OCI-LY3 (cell line): ENCODE measurements at regions not wholly inside any gene's neighbourhood (a gene's known extent, or its start where the extent isn't known, plus 50 kb on each side); places are given as distances from the start of the nearest gene placed in this dataset.

Experiments
- H2AFZ ChIP-seq: fragments of 200-600, 300-600 bp; shearing (Covaris generic); 2 replicates; pipeline ENCODE4 v1.6.0; 2014; ENCODE audit warnings: antibody characterized with exemption, low read depth, low read length
- H3K27ac ChIP-seq: fragments of 200-600, 300-600 bp; sonication (generic); 2 replicates; pipeline ENCODE4 v1.5.1; 2014; ENCODE audit warnings: mild to moderate bottlenecking, low read length, moderate library complexity, mixed read lengths
- H3K27me3 ChIP-seq: fragments of 200-600, 300-600 bp; sonication (generic); 2 replicates; pipeline ENCODE4 v1.6.1; 2014; ENCODE audit warnings: low read depth, low read length, mixed read lengths
- H3K36me3 ChIP-seq: fragments of 200-600, 300-600 bp; sonication (generic); replicated peaks from 2 replicates; pipeline ENCODE3; 2014; ENCODE audit warnings: low read depth, low read length, mixed read lengths
- H3K4me1 ChIP-seq: fragments of 300-600, 200-600 bp; sonication (generic); 2 replicates; pipeline ENCODE4 v1.6.1; 2014; ENCODE audit warnings: low read length, mixed read lengths
- H3K4me2 ChIP-seq: fragments of 200-600, 300-600 bp; sonication (generic); 2 replicates; pipeline ENCODE4 v1.6.1; 2014; ENCODE audit warnings: low read length, mixed read lengths
- H3K4me3 ChIP-seq: fragments of 300-600, 200-600 bp; sonication (generic); 2 replicates; pipeline ENCODE4 v1.5.1; 2014; ENCODE audit warnings: antibody characterized with exemption, mild to moderate bottlenecking, low read length, moderate library complexity
- H3K79me2 ChIP-seq: fragments of 300-600, 200-600 bp; shearing (Covaris generic); 2 replicates; pipeline ENCODE4 v1.6.1; 2014; ENCODE audit warnings: mild to moderate bottlenecking, low read length, mixed read lengths
- H3K9ac ChIP-seq: fragments of 300-600, 200-600 bp; shearing (Covaris generic); 2 replicates; pipeline ENCODE4 v1.6.0; 2014; ENCODE audit warnings: mild to moderate bottlenecking, low read length, moderate library complexity
- H3K9me3 ChIP-seq: fragments of 200-600, 300-600 bp; shearing (Covaris generic); 2 replicates; pipeline ENCODE4 v1.6.1; 2014; ENCODE audit warnings: low read length, mixed read lengths; ENCODE audit not compliant: insufficient read depth
- H4K20me1 ChIP-seq: fragments of 200-600, 300-600 bp; sonication (generic); 2 replicates; pipeline ENCODE4 v1.6.1; 2016; ENCODE audit warnings: low read length, mixed read lengths; ENCODE audit not compliant: insufficient read depth
- CTCF ChIP-seq: fragments of 200-600, 300-600 bp; sonication (generic); IDR thresholded peaks from 2 replicates; pipeline ENCODE4 v1.5.1; 2014; ENCODE audit warnings: antibody characterized with exemption, low read length, low read depth
- EZH2phosphoT487 ChIP-seq: fragments of 200-600 bp; shearing (Covaris generic); IDR thresholded peaks from 2 replicates; pipeline ENCODE4 v1.6.1; 2018; ENCODE audit warnings: antibody characterized with exemption, mixed run types, low read depth

DNA sequence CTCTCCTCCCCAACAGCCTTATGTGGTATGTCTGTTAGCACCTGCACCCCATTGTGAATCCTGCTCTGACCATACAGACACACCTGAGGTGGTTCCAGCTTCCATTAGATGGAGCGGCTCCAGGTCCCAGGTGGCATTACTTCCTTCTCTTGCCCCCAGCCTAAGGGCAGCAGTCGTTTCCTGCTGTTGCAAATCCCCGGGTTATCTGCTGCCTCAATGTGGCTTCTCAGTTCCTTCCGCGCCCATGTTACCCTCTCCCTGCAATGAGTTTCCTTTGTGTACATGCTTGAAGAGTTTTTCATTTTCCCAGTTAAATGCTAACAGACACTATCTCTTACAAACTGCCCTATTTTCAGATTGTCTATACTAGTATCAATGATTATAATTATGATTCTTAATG, 62.8 kb upstream of the PRKCQ start:
- Histone ChIP-seq H2AFZ (no peak overlapping the region), H3K9me3 (no peaks in the 10 kb centered on the region), H3K27ac (no peak overlapping the region), H3K4me3 (no peak overlapping the region), H3K4me2 (no peak overlapping the region), H3K79me2 (no peaks in the 10 kb centered on the region), H3K4me1 (no peaks in the 10 kb centered on the region), H3K9ac (no peak overlapping the region), H4K20me1 (no peaks in the 10 kb centered on the region), H3K27me3 (peaks cover 4% of the 10 kb centered on the region; the same call in 1 of the 2 replicates), H3K36me3 (no peaks in the 10 kb centered on the region)
- no peak for TF ChIP-seq EZH2phosphoT487
- no peak for TF ChIP-seq CTCF

DNA sequence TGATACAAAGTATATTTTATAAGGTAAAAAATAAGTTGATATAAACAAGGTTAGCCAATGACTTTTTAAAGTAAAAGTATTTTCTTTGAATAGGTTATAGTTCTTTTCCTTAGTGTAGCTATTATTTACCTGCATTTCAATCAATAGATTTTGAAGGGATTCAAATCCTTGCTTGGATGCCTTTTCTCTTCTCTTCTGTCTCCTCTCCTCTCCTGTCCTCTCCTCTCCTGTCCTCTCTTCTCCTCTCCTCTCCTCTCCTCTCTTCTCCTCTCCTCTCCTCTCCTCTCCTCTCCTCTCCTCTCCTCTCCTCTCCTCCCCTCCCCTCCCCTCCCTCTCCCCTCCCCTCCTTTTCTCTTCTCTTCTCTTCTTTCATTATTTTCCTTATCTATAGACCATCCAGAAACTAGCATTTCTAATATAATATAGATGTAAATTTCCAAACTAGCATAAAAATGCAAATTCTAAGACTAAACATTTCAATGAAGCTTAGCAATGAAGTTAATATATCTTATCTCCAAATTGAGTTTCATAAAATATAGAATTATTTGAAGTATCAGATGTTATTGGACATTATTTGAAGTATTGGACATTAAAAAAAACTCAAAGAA, 60.5 kb upstream of the PRKCQ start:
- Histone ChIP-seq H3K9me3 (no peaks in the 10 kb centered on the region), H3K9ac (no peak overlapping the region), H3K79me2 (no peaks in the 10 kb centered on the region), H2AFZ (no peak overlapping the region), H3K27me3 (peaks cover 23% of the 10 kb centered on the region), H3K36me3 (no peaks in the 10 kb centered on the region), H3K4me3 (no peak overlapping the region), H3K27ac (no peak overlapping the region), H3K4me2 (no peak overlapping the region), H4K20me1 (no peaks in the 10 kb centered on the region), H3K4me1 (no peaks in the 10 kb centered on the region)
- TF ChIP-seq EZH2phosphoT487 (no peak), CTCF (no peak)

DNA sequence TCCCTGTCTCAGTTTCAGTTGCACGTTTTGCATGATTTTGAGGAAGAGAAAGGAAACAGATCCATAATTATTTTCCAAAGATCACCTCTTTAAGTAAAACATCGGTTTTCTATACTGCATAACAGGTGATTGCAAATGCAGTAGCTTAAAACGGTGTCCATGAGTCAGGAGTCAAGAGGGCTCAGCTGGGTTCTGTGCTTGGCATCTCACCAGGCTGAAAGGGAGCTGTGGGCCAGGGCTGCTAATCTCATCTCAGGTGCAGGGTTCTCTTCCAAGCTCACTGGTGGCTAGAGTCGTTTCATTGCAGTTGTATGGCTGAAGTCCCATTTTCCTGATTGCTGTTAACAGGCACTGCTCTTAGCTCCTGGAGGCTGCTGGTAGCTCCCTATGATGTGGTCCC, 57.0 kb upstream of the PRKCQ start:
- no peaks in the 10 kb centered on the region for H4K20me1 ChIP-seq
- no peak overlapping the region for H3K4me3 ChIP-seq
- TF ChIP-seq EZH2phosphoT487 (no peak), CTCF (no peak)
- no peaks in the 10 kb centered on the region for H3K9me3 ChIP-seq
- H3K36me3 ChIP-seq = no peaks in the 10 kb centered on the region
- no peak overlapping the region for H3K27ac ChIP-seq
- H3K79me2 ChIP-seq = no peaks in the 10 kb centered on the region
- H3K9ac ChIP-seq = no peak overlapping the region
- H3K27me3 ChIP-seq = peaks cover 23% of the 10 kb centered on the region
- H3K4me2 ChIP-seq = no peak overlapping the region
- no peak overlapping the region for H2AFZ ChIP-seq
- no peaks in the 10 kb centered on the region for H3K4me1 ChIP-seq

GRCh38 chr10:6635784-6636183, 55.7 kb upstream of the PRKCQ start:
- no peak overlapping the region for H2AFZ ChIP-seq
- H3K27ac ChIP-seq = no peak overlapping the region
- no peaks in the 10 kb centered on the region for H3K79me2 ChIP-seq
- no peaks in the 10 kb centered on the region for H4K20me1 ChIP-seq
- H3K36me3 ChIP-seq = no peaks in the 10 kb centered on the region
- H3K4me3 ChIP-seq = no peak overlapping the region
- TF ChIP-seq EZH2phosphoT487 (no peak), CTCF (no peak)
- no peaks in the 10 kb centered on the region for H3K9me3 ChIP-seq
- H3K27me3 ChIP-seq = peaks cover 23% of the 10 kb centered on the region
- no peak overlapping the region for H3K4me2 ChIP-seq
- H3K4me1 ChIP-seq = no peaks in the 10 kb centered on the region
- H3K9ac ChIP-seq = no peak overlapping the region
